ENCODE measurements at regions not wholly inside any gene's neighbourhood (a gene's known extent, or its start where the extent isn't known, plus 50 kb on each side); places are given as distances from the start of the nearest gene placed in this dataset.

- Histone ChIP-seq H3K4me1 (ENCODE audit: control insufficient read depth, insufficient read depth, low read length) (no peaks in the 10 kb centered on the region), H3K9me3 (ENCODE audit: control insufficient read depth, insufficient read depth, low read depth, low read length) (no peaks in the 10 kb centered on the region), H3K27ac (ENCODE audit: low read length) (no peak overlapping the region), H3K4me3 (ENCODE audit: low read depth in 2 of 2, low read length in 2 of 2) (no peak overlapping the region), H3K36me3 (ENCODE audit: control insufficient read depth, insufficient read depth, low read length) (no peaks in the 10 kb centered on the region), H3K27me3 (ENCODE audit: control insufficient read depth, insufficient read depth, low read length) (no peaks in the 10 kb centered on the region)
- TF ChIP-seq POLR2AphosphoS5 (IDR thresholded peaks at IDR 0.05; ENCODE audit: low read depth, low read length) = no peak
- no peak for TF ChIP-seq REST (IDR thresholded peaks at IDR 0.05; ENCODE audit: insufficient read depth in 1 of 2, low read depth in 2 of 2, low read length in 1 of 2)
- TF ChIP-seq TCF7L2 (IDR thresholded peaks at IDR 0.05; ENCODE audit: low read depth, low read length) = no peak
- TF ChIP-seq CTCF (IDR thresholded peaks at IDR 0.05) = no peak
- TF ChIP-seq SIN3A (IDR thresholded peaks at IDR 0.05; ENCODE audit: borderline replicate concordance, insufficient read depth, low read depth, low read length) = no peak
- no TSS peak for BruUV-seq (replicated peaks)
- ATAC-seq (no peak), DNase-seq (ENCODE audit: low read depth, low spot score) (no peak)
- POLR2A ChIA-PET = interaction anchor here (0.6 kb wide), 1 partner anchor 252 kb away, joined by 12 read pairs; no protein-coding TSS in a partner anchor
- in situ Hi-C loops (cut with HindIII; ENCODE audit: low pct_unique_long_range_greater_than_20kb, low sequenced_read_pairs) (no loop called here), intact Hi-C loops (cut with micrococcal nuclease; ENCODE audit: unreplicated experiment) (no loop called here)
- CTCF ChIA-PET = no interaction called here
Measured at GRCh38 chr5:174459071-174459702, 265.2 kb upstream of the MSX2 start.

- H3K27me3 ChIP-seq (ENCODE audit: control insufficient read depth, insufficient read depth, low read length) = no peaks in the 10 kb centered on the region
- BruUV-seq (replicated peaks) = no TSS peak
- ATAC-seq (no peak), DNase-seq (ENCODE audit: low read depth, low spot score) (no peak)
- H3K4me3 ChIP-seq (ENCODE audit: low read depth in 2 of 2, low read length in 2 of 2) = no peak overlapping the region
- ChIA-PET CTCF (no interaction called here), POLR2A (interaction anchor here (0.6 kb wide), 1 partner anchor 251 kb away, joined by 12 read pairs; no protein-coding TSS in a partner anchor)
- no peaks in the 10 kb centered on the region for H3K4me1 ChIP-seq (ENCODE audit: control insufficient read depth, insufficient read depth, low read length)
- H3K9me3 ChIP-seq (ENCODE audit: control insufficient read depth, insufficient read depth, low read depth, low read length) = no peaks in the 10 kb centered on the region
- no peaks in the 10 kb centered on the region for H3K36me3 ChIP-seq (ENCODE audit: control insufficient read depth, insufficient read depth, low read length)
- intact Hi-C loops (cut with micrococcal nuclease; ENCODE audit: unreplicated experiment) = no loop called here
- in situ Hi-C loops (cut with HindIII; ENCODE audit: low pct_unique_long_range_greater_than_20kb, low sequenced_read_pairs) = no loop called here
- no peak overlapping the region; the same call in 1 of the 2 replicates for H3K27ac ChIP-seq (ENCODE audit: low read length)
- TF ChIP-seq SIN3A (IDR thresholded peaks at IDR 0.05; ENCODE audit: borderline replicate concordance, insufficient read depth, low read depth, low read length) (no peak), REST (IDR thresholded peaks at IDR 0.05; ENCODE audit: insufficient read depth in 1 of 2, low read depth in 2 of 2, low read length in 1 of 2) (no peak), POLR2AphosphoS5 (IDR thresholded peaks at IDR 0.05; ENCODE audit: low read depth, low read length) (no peak), CTCF (IDR thresholded peaks at IDR 0.05) (no peak), TCF7L2 (IDR thresholded peaks at IDR 0.05; ENCODE audit: low read depth, low read length) (no peak)
Measured at GRCh38 chr5:174459832-174460448, 264.4 kb upstream of the MSX2 start.

All from Panc1 (cell line).